ENCODE measurements at regions not wholly inside any gene's neighbourhood (a gene's known extent, or its start where the extent isn't known, plus 50 kb on each side); places are given as distances from the start of the nearest gene placed in this dataset.

GRCh38 chr2:236875906-236876505, 209.7 kb upstream of the COPS8 start (continued):
- no peak for TF ChIP-seq CHCHD3 (CRISPR knock-in tag; IDR thresholded peaks at IDR 0.05)
- TF ChIP-seq VEZF1 (CRISPR knock-in tag; IDR thresholded peaks at IDR 0.05): no peak
- TF ChIP-seq STAT5A (IDR thresholded peaks at IDR 0.05; ENCODE audit: borderline replicate concordance, low read length): no peak

GRCh38 chr2:236876642-236877041, 209.0 kb upstream of the COPS8 start:
- Histone ChIP-seq H4K20me1 (replicated peaks; ENCODE audit: control insufficient read depth, insufficient read depth, low read length) (no peaks in the 10 kb centered on the region), H2AFZ (ENCODE audit: low read depth, low read length) (no peak overlapping the region), H3K9ac (ENCODE audit: insufficient read depth in 1 of 2, low read depth in 2 of 2, low read length in 2 of 2) (no peak overlapping the region), H3K4me3 (no peak overlapping the region), H3K27ac (ENCODE audit: extremely low read depth, low read depth, low read length) (no peak overlapping the region), H3K36me3 (ENCODE audit: control insufficient read depth, insufficient read depth, low read length) (no peaks in the 10 kb centered on the region), H3K4me2 (ENCODE audit: insufficient read depth, low read length) (no peak overlapping the region), H3K9me3 (replicated peaks; ENCODE audit: control insufficient read depth, insufficient read depth, low read depth, low read length) (no peaks in the 10 kb centered on the region), H3K27me3 (ENCODE audit: control insufficient read depth in 2 of 2, insufficient read depth in 2 of 2, low read length in 2 of 2) (no peaks in the 10 kb centered on the region), H3K4me1 (replicated peaks in 1 of 2; ENCODE audit: control insufficient read depth in 2 of 2, insufficient read depth in 2 of 2, low read length in 2 of 2) (no peaks in the 10 kb centered on the region), H3K79me2 (ENCODE audit: control insufficient read depth, insufficient read depth, low read length) (no peaks in the 10 kb centered on the region), H3K9me1 (ENCODE audit: control insufficient read depth, insufficient read depth, low read length) (no peaks in the 10 kb centered on the region)
- no TSS peak for BruUV-seq (replicated peaks)
- CTCF ChIA-PET (ENCODE audit: low intra/inter-chr PET ratio): no interaction called here
- in situ Hi-C loops (cut with MboI) (no loop called here), intact Hi-C loops (cut with micrococcal nuclease) (no loop called here)
- 2% methylated on average over 4 of the region's 4 CpGs for WGBS (ENCODE audit: insufficient coverage, low coverage, missing lambda C conversion rate)
- POLR2A ChIA-PET: no interaction called here
- FAIRE-seq (no peak), ATAC-seq (no peak), DNase-seq (ENCODE audit: extremely low read depth in 1 of 4, low spot score in 3 of 4) (no peak)
- no peak for TF ChIP-seq ZNF121 (CRISPR knock-in tag; conservative IDR thresholded peaks at IDR 0.05)
- no peak for TF ChIP-seq HLTF (IDR thresholded peaks at IDR 0.05)
- no peak for TF ChIP-seq PML (IDR thresholded peaks at IDR 0.05; ENCODE audit: low read length)
- TF ChIP-seq OTX1 (CRISPR knock-in tag; IDR thresholded peaks at IDR 0.05): no peak
- TF ChIP-seq NCOA6 (IDR thresholded peaks at IDR 0.05): no peak
- TF ChIP-seq MBD1 (CRISPR knock-in tag; IDR thresholded peaks at IDR 0.05): no peak
- TF ChIP-seq COPS2 (conservative IDR thresholded peaks at IDR 0.05): no peak
- TF ChIP-seq ZFP1 (CRISPR knock-in tag; IDR thresholded peaks at IDR 0.05): no peak
- TF ChIP-seq GTF2F1 (IDR thresholded peaks at IDR 0.05; ENCODE audit: low read depth, low read length): no peak
- TF ChIP-seq DACH1 (IDR thresholded peaks at IDR 0.05; ENCODE audit: partially characterized antibody): no peak
- no peak for TF ChIP-seq ZNF561 (CRISPR knock-in tag; conservative IDR thresholded peaks at IDR 0.05)

Data from K562 (cell line).